Glutamatergic neuron (in vitro differentiated cells): ENCODE measurements at regions not wholly inside any gene's neighbourhood (a gene's known extent, or its start where the extent isn't known, plus 50 kb on each side); places are given as distances from the start of the nearest gene placed in this dataset.

ENCODE experiments used
- DNase-seq: peaks from one replicate; pipeline ENCODE4 v3.0.0; 2022
- H3K27ac Mint-ChIP-seq: one replicate; pipeline ENCODE4 v1.8.0; 2020; ENCODE audit warnings: mild to moderate bottlenecking, mixed read lengths, inconsistent platforms; ENCODE audit not compliant: unreplicated experiment
- H3K27me3 Mint-ChIP-seq: one replicate; pipeline ENCODE4 v1.8.0; 2020; ENCODE audit warnings: mild to moderate bottlenecking, moderate library complexity, mixed read lengths, inconsistent platforms; ENCODE audit not compliant: unreplicated experiment
- H3K36me3 Mint-ChIP-seq: one replicate; pipeline ENCODE4 v1.8.0; 2020; ENCODE audit warnings: mild to moderate bottlenecking, mixed read lengths, inconsistent platforms; ENCODE audit not compliant: unreplicated experiment
- H3K4me1 Mint-ChIP-seq: one replicate; pipeline ENCODE4 v1.8.0; 2020; ENCODE audit warnings: mild to moderate bottlenecking, low read depth, mixed read lengths, inconsistent platforms; ENCODE audit not compliant: unreplicated experiment
- H3K4me3 Mint-ChIP-seq: one replicate; pipeline ENCODE4 v1.8.0; 2020; ENCODE audit warnings: mild to moderate bottlenecking, mixed read lengths, inconsistent platforms; ENCODE audit not compliant: unreplicated experiment
- H3K9me3 Mint-ChIP-seq: one replicate; pipeline ENCODE4 v1.8.0; 2020; ENCODE audit warnings: mild to moderate bottlenecking, moderate library complexity, mixed read lengths, inconsistent platforms; ENCODE audit not compliant: unreplicated experiment
- CTCF ChIP-seq: fragments of 200-600 bp; sonication (generic); IDR thresholded peaks from one replicate; pipeline ENCODE4 v1.5.0; 2021; ENCODE audit not compliant: partially characterized antibody, unreplicated experiment

- Mint-ChIP-seq H3K27ac (no peak overlapping the region), H3K27me3 (no peaks in the 10 kb centered on the region), H3K4me3 (no peak overlapping the region), H3K4me1 (no peaks in the 10 kb centered on the region), H3K36me3 (no peaks in the 10 kb centered on the region), H3K9me3 (no peaks in the 10 kb centered on the region)
- TF ChIP-seq CTCF, result no peak
- no peak for DNase-seq
These were observed 190.6 kb downstream of the MANEA start for GRCh38 chr6:95767897-95768463.

DNA sequence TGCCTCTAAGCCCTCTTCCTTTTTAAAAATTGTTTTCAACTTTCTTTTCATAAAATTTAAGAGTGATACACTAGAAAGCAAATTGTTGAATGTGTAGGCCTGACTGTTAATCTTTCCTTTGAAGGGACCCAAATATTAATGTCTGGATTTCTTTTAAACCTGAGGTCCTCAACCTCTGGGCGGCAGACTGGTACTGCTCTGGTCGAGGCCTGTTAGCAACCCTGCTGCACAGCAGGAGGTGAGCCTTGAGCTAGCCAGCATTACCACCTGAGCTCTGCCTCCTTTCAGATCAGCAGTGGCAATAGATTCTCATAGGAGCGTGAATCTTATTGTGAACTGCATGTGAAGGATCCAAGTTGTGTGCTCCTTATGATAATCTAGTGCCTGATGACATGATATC is 191.2 kb downstream of the MANEA start:
- no peaks in the 10 kb centered on the region for H3K36me3 Mint-ChIP-seq
- TF ChIP-seq CTCF, result no peak
- no peaks in the 10 kb centered on the region for H3K4me1 Mint-ChIP-seq
- no peaks in the 10 kb centered on the region for H3K27me3 Mint-ChIP-seq
- peak; percentile 21 for DNase-seq
- no peak overlapping the region for H3K27ac Mint-ChIP-seq
- no peak overlapping the region for H3K4me3 Mint-ChIP-seq
- no peaks in the 10 kb centered on the region for H3K9me3 Mint-ChIP-seq

DNA sequence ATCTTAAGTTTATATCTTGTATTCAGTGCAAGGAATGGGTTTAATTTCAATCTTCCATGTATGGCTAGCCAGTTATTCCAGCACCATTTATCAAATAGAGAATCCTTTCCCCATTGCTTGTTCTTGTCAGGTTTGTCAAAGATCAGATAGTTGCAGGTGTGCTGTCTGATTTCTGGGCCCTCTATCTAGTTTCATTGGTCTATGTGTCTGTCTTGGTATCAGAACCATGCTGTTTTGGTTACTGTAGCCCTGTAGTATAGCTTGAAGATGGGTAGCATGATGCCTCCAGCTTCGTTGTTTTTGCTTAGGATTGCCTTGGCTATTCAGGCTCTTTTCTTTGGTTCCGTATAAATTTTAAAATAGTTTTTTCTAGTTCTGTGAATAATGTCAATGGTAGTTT is 200.0 kb downstream of the MANEA start:
- Mint-ChIP-seq H3K4me3 (no peak overlapping the region), H3K27me3 (peaks cover 3% of the 10 kb centered on the region), H3K4me1 (no peaks in the 10 kb centered on the region), H3K27ac (no peak overlapping the region), H3K9me3 (no peaks in the 10 kb centered on the region), H3K36me3 (peaks cover 5% of the 10 kb centered on the region)
- TF ChIP-seq CTCF, result no peak
- DNase-seq, result no peak

- Mint-ChIP-seq H3K27ac (no peak overlapping the region), H3K27me3 (peaks cover 3% of the 10 kb centered on the region), H3K9me3 (no peaks in the 10 kb centered on the region), H3K36me3 (peaks cover 5% of the 10 kb centered on the region), H3K4me3 (no peak overlapping the region), H3K4me1 (no peaks in the 10 kb centered on the region)
- no peak for TF ChIP-seq CTCF
- DNase-seq, result no peak
These were observed 202.7 kb downstream of the MANEA start for GRCh38 chr6:95780037-95780436.

DNA sequence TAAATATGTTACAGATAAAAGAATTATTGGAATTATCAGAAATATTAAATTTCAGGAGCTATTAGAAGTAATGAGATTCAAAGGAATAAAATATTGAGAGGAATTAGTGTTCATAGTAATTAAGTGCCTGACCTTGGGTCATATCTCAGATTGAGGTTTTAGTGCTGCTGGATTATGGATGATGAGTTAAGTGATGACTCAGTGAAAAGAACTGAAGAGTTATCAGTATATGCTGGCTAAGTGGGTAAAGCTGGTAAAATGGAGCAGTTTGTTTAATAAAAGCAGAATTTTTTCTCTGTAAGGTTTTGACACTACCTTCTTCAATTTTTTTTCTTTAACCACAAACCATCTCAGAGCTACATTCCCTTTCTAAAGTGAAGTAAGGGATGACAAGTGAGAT is 206.7 kb downstream of the MANEA start:
- Mint-ChIP-seq H3K27me3 (peaks cover 3% of the 10 kb centered on the region), H3K36me3 (no peaks in the 10 kb centered on the region), H3K9me3 (peaks cover 3% of the 10 kb centered on the region), H3K4me3 (no peak overlapping the region), H3K27ac (no peak overlapping the region), H3K4me1 (no peaks in the 10 kb centered on the region)
- no peak for TF ChIP-seq CTCF
- DNase-seq, result no peak
